ENCODE measurements at regions not wholly inside any gene's neighbourhood (a gene's known extent, or its start where the extent isn't known, plus 50 kb on each side); places are given as distances from the start of the nearest gene placed in this dataset.

- intact Hi-C loops (cut with micrococcal nuclease; ENCODE audit: unreplicated experiment) (no loop called here), in situ Hi-C loops (cut with MboI) (no loop called here)
- Histone ChIP-seq H3K36me3 (ENCODE audit: control insufficient read depth in 2 of 2, insufficient read depth in 2 of 2, low read length in 1 of 2) (no peaks in the 10 kb centered on the region), H3K9me3 (replicated peaks; ENCODE audit: control insufficient read depth, insufficient read depth, low read length) (no peaks in the 10 kb centered on the region), H3K4me3 (no peak overlapping the region), H3K27ac (ENCODE audit: control insufficient read depth, insufficient read depth) (no peak overlapping the region), H2AFZ (ENCODE audit: control insufficient read depth, low read depth, low read length) (no peak overlapping the region), H4K20me1 (ENCODE audit: control insufficient read depth, insufficient read depth) (no peaks in the 10 kb centered on the region), H3K4me1 (ENCODE audit: control insufficient read depth, insufficient read depth, low read length) (no peaks in the 10 kb centered on the region), H3K27me3 (replicated peaks in 1 of 2; ENCODE audit: control insufficient read depth in 2 of 2, insufficient read depth in 2 of 2, low read length in 1 of 2) (no peaks in the 10 kb centered on the region), H3K79me2 (ENCODE audit: control insufficient read depth, insufficient read depth, low read length) (no peaks in the 10 kb centered on the region), H3K9ac (ENCODE audit: control insufficient read depth, insufficient read depth, low read length) (no peak overlapping the region), H3K4me2 (ENCODE audit: control insufficient read depth, insufficient read depth) (no peak overlapping the region)
- WGBS (ENCODE audit: insufficient coverage, insufficient replicate concordance, low lambda C conversion rate, missing lambda C conversion rate): under 1% methylated on average over 7 of the region's 7 CpGs
- no peak for FAIRE-seq
- POLR2A ChIA-PET: no interaction called here
- TF ChIP-seq PBX3 (IDR thresholded peaks at IDR 0.05; ENCODE audit: insufficient replicate concordance, low read depth, low read length): no peak
- no peak for TF ChIP-seq ESRRA (IDR thresholded peaks at IDR 0.05; ENCODE audit: low read length)
- TF ChIP-seq NBN (IDR thresholded peaks at IDR 0.05): no peak
- BruUV-seq (replicated peaks): no TSS peak
- CTCF ChIA-PET: no interaction called here
- SMC1A ChIA-PET (ENCODE audit: uncharacterized antibody, unreplicated experiment): no interaction called here
- RAD21 ChIA-PET (ENCODE audit: unreplicated experiment): no interaction called here
- ATAC-seq: no peak
- no peak for DNase-seq (ENCODE audit: low read depth, low spot score)
Measured at GRCh38 chr4:17029432-17029831, 131.0 kb upstream of the LDB2 start.

- no peak overlapping the region for H3K4me3 ChIP-seq
- DNase-seq (ENCODE audit: low read depth, low spot score) (no peak), FAIRE-seq (no peak), ATAC-seq (no peak)
- ChIA-PET CTCF (no interaction called here), RAD21 (ENCODE audit: unreplicated experiment) (no interaction called here), POLR2A (no interaction called here), SMC1A (ENCODE audit: uncharacterized antibody, unreplicated experiment) (no interaction called here)
- intact Hi-C loops (cut with micrococcal nuclease; ENCODE audit: unreplicated experiment): no loop called here
- no TSS peak for BruUV-seq (replicated peaks)
- in situ Hi-C loops (cut with MboI): no loop called here
- H3K4me1 ChIP-seq (ENCODE audit: control insufficient read depth, insufficient read depth, low read length): no peaks in the 10 kb centered on the region
- H3K27me3 ChIP-seq (replicated peaks in 1 of 2; ENCODE audit: control insufficient read depth in 2 of 2, insufficient read depth in 2 of 2, low read length in 1 of 2): no peaks in the 10 kb centered on the region
- no peaks in the 10 kb centered on the region for H4K20me1 ChIP-seq (ENCODE audit: control insufficient read depth, insufficient read depth)
- no peaks in the 10 kb centered on the region for H3K9me3 ChIP-seq (replicated peaks; ENCODE audit: control insufficient read depth, insufficient read depth, low read length)
- H3K9ac ChIP-seq (ENCODE audit: control insufficient read depth, insufficient read depth, low read length): no peak overlapping the region
- WGBS (ENCODE audit: insufficient coverage, insufficient replicate concordance, low lambda C conversion rate, missing lambda C conversion rate): 39% methylated on average over 6 of the region's 6 CpGs
- H3K4me2 ChIP-seq (ENCODE audit: control insufficient read depth, insufficient read depth): no peak overlapping the region
- no peaks in the 10 kb centered on the region for H3K79me2 ChIP-seq (ENCODE audit: control insufficient read depth, insufficient read depth, low read length)
- no peaks in the 10 kb centered on the region for H3K36me3 ChIP-seq (ENCODE audit: control insufficient read depth in 2 of 2, insufficient read depth in 2 of 2, low read length in 1 of 2)
- H3K27ac ChIP-seq (ENCODE audit: control insufficient read depth, insufficient read depth): no peak overlapping the region
- H2AFZ ChIP-seq (ENCODE audit: control insufficient read depth, low read depth, low read length): no peak overlapping the region
- no peak for TF ChIP-seq JUND (IDR thresholded peaks at IDR 0.05; ENCODE audit: low read depth, low read length)
- TF ChIP-seq CREM (IDR thresholded peaks at IDR 0.05; ENCODE audit: low read depth): no peak
- no peak for TF ChIP-seq MTA3 (IDR thresholded peaks at IDR 0.05; ENCODE audit: borderline replicate concordance, low read length)
- TF ChIP-seq MYC (IDR thresholded peaks at IDR 0.05; ENCODE audit: insufficient read depth, insufficient read length, insufficient replicate concordance, low read length, severe bottlenecking): no peak
- no peak for TF ChIP-seq RAD51 (IDR thresholded peaks at IDR 0.05)
- TF ChIP-seq KDM1A (IDR thresholded peaks at IDR 0.05; ENCODE audit: borderline replicate concordance): no peak
- no peak for TF ChIP-seq DPF2 (IDR thresholded peaks at IDR 0.05)
- no peak for TF ChIP-seq IKZF2 (IDR thresholded peaks at IDR 0.05)
- TF ChIP-seq NR2C1 (IDR thresholded peaks at IDR 0.05): no peak
- TF ChIP-seq TCF3 (IDR thresholded peaks at IDR 0.05; ENCODE audit: borderline replicate concordance, insufficient read depth, low read depth, low read length): no peak
- TF ChIP-seq FOXM1 (IDR thresholded peaks at IDR 0.05; ENCODE audit: low read depth, low read length): no peak
- TF ChIP-seq USF1 (IDR thresholded peaks at IDR 0.05; ENCODE audit: borderline replicate concordance, extremely low read length, insufficient read depth, low read depth, low read length): no peak
Measured at GRCh38 chr4:17027495-17027894, 129.1 kb upstream of the LDB2 start.
